Suprapubic skin (tissue), 4 donors: ENCODE measurements at regions not wholly inside any gene's neighbourhood (a gene's known extent, or its start where the extent isn't known, plus 50 kb on each side); places are given as distances from the start of the nearest gene placed in this dataset.

Experiments
- DNase-seq, 2 donors: peaks; one replicate each; pipeline ENCODE4 v3.0.0-alpha.2; 2019; ENCODE audit warnings: low spot score in 2 of 2
- H3K27ac ChIP-seq: fragments of 200-600 bp; sonication (generic); one replicate; pipeline ENCODE4 v1.5.1; 2019
- H3K27me3 ChIP-seq: fragments of 200-600 bp; sonication (generic); one replicate; pipeline ENCODE4 v1.5.1; 2019
- H3K36me3 ChIP-seq: fragments of 200-600 bp; sonication (generic); one replicate; pipeline ENCODE4 v1.5.1; 2019
- H3K4me1 ChIP-seq: fragments of 200-600 bp; sonication (generic); one replicate; pipeline ENCODE4 v1.5.1; 2019
- H3K4me3 ChIP-seq: fragments of 200-600 bp; sonication (generic); one replicate; pipeline ENCODE4 v1.5.1; 2019; ENCODE audit warnings: mild to moderate bottlenecking
- H3K9me3 ChIP-seq: fragments of 200-600 bp; sonication (generic); one replicate; pipeline ENCODE4 v1.5.1; 2019
- CTCF ChIP-seq, 2 donors: fragments of 200-600 bp in 1 of 2; fragments of 450-650 bp in 1 of 2; sonication (generic) in 1 of 2; IDR thresholded peaks; one replicate each; pipeline ENCODE4 v1.5.1; 2016 to 2019; ENCODE audit warnings: antibody characterized with exemption in 2 of 2, mild to moderate bottlenecking in 1 of 2, moderate library complexity in 1 of 2
- EP300 ChIP-seq: sonication (generic); formaldehyde crosslinking; IDR thresholded peaks from one replicate; pipeline ENCODE4 v1.6.1; 2017; ENCODE audit warnings: antibody characterized with exemption
- POLR2A ChIP-seq, 2 donors: fragments of 450-650 bp; IDR thresholded peaks; one replicate each; pipeline ENCODE4 v1.6.1; 2017; ENCODE audit warnings: antibody characterized with exemption in 2 of 2, mild to moderate bottlenecking in 2 of 2, moderate library complexity in 2 of 2
- POLR2AphosphoS5 ChIP-seq, 3 donors: sonication (generic); formaldehyde crosslinking; IDR thresholded peaks; one replicate each; pipeline ENCODE4 v1.6.1; 2017; ENCODE audit warnings: antibody characterized with exemption in 3 of 3
- WGBS: methylation state at CpG from one replicate; pipeline ENCODE4 v1.1.5; 2018; 5-methylcytosine and 5-hydroxymethylcytosine counted together

GRCh38 chr5:5957737-5958136, 420.6 kb downstream of the MED10 start:
- Histone ChIP-seq H3K27me3 (no peaks in the 10 kb centered on the region), H3K4me1 (no peaks in the 10 kb centered on the region), H3K27ac (no peak overlapping the region), H3K36me3 (no peaks in the 10 kb centered on the region), H3K9me3 (peaks cover 4% of the 10 kb centered on the region), H3K4me3 (no peak overlapping the region)
- no peak for DNase-seq
- TF ChIP-seq POLR2AphosphoS5 (IDR thresholded peaks at IDR 0.05) (no peak), EP300 (no peak), CTCF (IDR thresholded peaks at IDR 0.05) (no peak), POLR2A (IDR thresholded peaks at IDR 0.05) (no peak)
- WGBS = 81% methylated on average over 2 of the region's 2 CpGs

- Histone ChIP-seq H3K36me3 (no peaks in the 10 kb centered on the region), H3K4me1 (no peaks in the 10 kb centered on the region), H3K4me3 (no peak overlapping the region), H3K27me3 (no peaks in the 10 kb centered on the region), H3K27ac (no peak overlapping the region), H3K9me3 (no peaks in the 10 kb centered on the region)
- WGBS = 94% methylated on average over 9 of the region's 9 CpGs
- no peak for DNase-seq
- TF ChIP-seq CTCF (IDR thresholded peaks at IDR 0.05) (no peak), POLR2AphosphoS5 (IDR thresholded peaks at IDR 0.05) (no peak), POLR2A (IDR thresholded peaks at IDR 0.05) (no peak), EP300 (no peak)
These were observed 424.1 kb downstream of the MED10 start for GRCh38 chr5:5954275-5954598.

- no peaks in the 10 kb centered on the region for H3K36me3 ChIP-seq
- H3K27ac ChIP-seq = no peak overlapping the region
- 86% methylated on average over 12 of the region's 12 CpGs for WGBS
- H3K9me3 ChIP-seq = no peaks in the 10 kb centered on the region
- TF ChIP-seq CTCF (IDR thresholded peaks at IDR 0.05) (no peak), POLR2AphosphoS5 (IDR thresholded peaks at IDR 0.05) (no peak), EP300 (no peak)
- DNase-seq = no peak
- H3K27me3 ChIP-seq = no peaks in the 10 kb centered on the region
- no peak overlapping the region for H3K4me3 ChIP-seq
- H3K4me1 ChIP-seq = no peaks in the 10 kb centered on the region
These were observed 424.6 kb downstream of the MED10 start for GRCh38 chr5:5953584-5954274.

- WGBS = 81% methylated on average over 3 of the region's 3 CpGs
- DNase-seq = no peak
These were observed 426.4 kb downstream of the MED10 start for GRCh38 chr5:5951953-5952352.

GRCh38 chr5:5950658-5951057, 427.7 kb downstream of the MED10 start:
- Histone ChIP-seq H3K4me1 (no peaks in the 10 kb centered on the region), H3K27me3 (no peaks in the 10 kb centered on the region), H3K4me3 (no peak overlapping the region), H3K36me3 (no peaks in the 10 kb centered on the region), H3K9me3 (peaks cover 4% of the 10 kb centered on the region), H3K27ac (no peak overlapping the region)
- no peak for DNase-seq
- TF ChIP-seq POLR2AphosphoS5 (IDR thresholded peaks at IDR 0.05) = no peak
- TF ChIP-seq CTCF (IDR thresholded peaks at IDR 0.05) = no peak
- no peak for TF ChIP-seq POLR2A (IDR thresholded peaks at IDR 0.05)
- no peak for TF ChIP-seq EP300
- WGBS = 64% methylated on average over 5 of the region's 5 CpGs

More at GRCh38 chr5:5951953-5952352, 426.4 kb downstream of the MED10 start:
- Histone ChIP-seq H3K27me3 (no peaks in the 10 kb centered on the region), H3K4me1 (no peaks in the 10 kb centered on the region), H3K27ac (no peak overlapping the region), H3K9me3 (peaks cover 4% of the 10 kb centered on the region), H3K4me3 (no peak overlapping the region), H3K36me3 (no peaks in the 10 kb centered on the region)
- TF ChIP-seq CTCF (IDR thresholded peaks at IDR 0.05) = no peak
- TF ChIP-seq POLR2AphosphoS5 (IDR thresholded peaks at IDR 0.05) = no peak
- TF ChIP-seq EP300 = no peak
- TF ChIP-seq POLR2A (IDR thresholded peaks at IDR 0.05) = no peak
